A673 (cell line): ENCODE measurements at regions not wholly inside any gene's neighbourhood (a gene's known extent, or its start where the extent isn't known, plus 50 kb on each side); places are given as distances from the start of the nearest gene placed in this dataset.

ENCODE experiments used
- BruUV-seq: library from RNA; stranded (reverse); fragments of 400-500 nt; replicated peaks from 2 replicates; lab custom pipeline; 2021; lab: Mats Ljungman, UMichigan
- CTCF ChIA-PET: fragments of 300-600 bp; sonication (Branson Sonifier 250); formaldehyde crosslinking; loops from one replicate; lab custom pipeline; 2022; ENCODE audit warnings: antibody characterized with exemption; lab: Charles Lee
- POLR2A ChIA-PET: fragments of 300-600 bp; sonication (Branson Sonifier 250); formaldehyde crosslinking; loops from one replicate; lab custom pipeline; 2022; ENCODE audit warnings: antibody characterized with exemption; ENCODE audit not compliant: low non-redundant PET; lab: Charles Lee
- DNase-seq: peaks from one replicate; pipeline ENCODE4 v3.0.0-alpha.2; 2015; ENCODE audit warnings: low spot score
- H3K27ac ChIP-seq: fragments of 200-600 bp; sonication (generic); 2 replicates; pipeline ENCODE4 v1.5.1; 2016; ENCODE audit warnings: mixed run types, low read depth, mild to moderate bottlenecking, mixed read lengths, antibody characterized with exemption, low read length; ENCODE audit not compliant: poor library complexity, severe bottlenecking
- H3K27me3 ChIP-seq: fragments of 200-600 bp; sonication (generic); replicated peaks from 2 replicates; pipeline ENCODE4 v1.6.1; 2017; ENCODE audit warnings: mixed run types, low read depth, mild to moderate bottlenecking, mixed read lengths, antibody characterized with exemption, low read length; ENCODE audit not compliant: insufficient read depth, poor library complexity
- H3K36me3 ChIP-seq: fragments of 200-600 bp; sonication (generic); 2 replicates; pipeline ENCODE4 v1.6.1; 2016; ENCODE audit warnings: mixed run types, mild to moderate bottlenecking, mixed read lengths, antibody characterized with exemption, low read length; ENCODE audit not compliant: insufficient read depth, poor library complexity, severe bottlenecking
- H3K4me1 ChIP-seq: fragments of 200-600 bp; sonication (generic); 2 replicates; pipeline ENCODE4 v1.6.1; 2017; ENCODE audit warnings: mixed run types, mild to moderate bottlenecking, mixed read lengths, antibody characterized with exemption, low read length; ENCODE audit not compliant: insufficient read depth, poor library complexity, severe bottlenecking
- H3K4me3 ChIP-seq: fragments of 200-600 bp; sonication (generic); 2 replicates; pipeline ENCODE4 v1.5.1; 2016; ENCODE audit warnings: low read depth, mixed run types, mild to moderate bottlenecking, mixed read lengths, low read length; ENCODE audit not compliant: poor library complexity, severe bottlenecking
- H3K9me3 ChIP-seq: fragments of 200-600 bp; sonication (generic); 2 replicates; pipeline ENCODE4 v1.6.1; 2016; ENCODE audit warnings: mixed run types, low read depth, mild to moderate bottlenecking, mixed read lengths, antibody characterized with exemption, low read length; ENCODE audit not compliant: poor library complexity, severe bottlenecking
- CTCF ChIP-seq: fragments of 300-800, 200-600 bp; sonication (generic); conservative IDR thresholded peaks from 2 replicates; pipeline ENCODE4 v1.5.1; 2017; ENCODE audit warnings: low read depth, mild to moderate bottlenecking, antibody characterized with exemption, low read length, moderate library complexity, mixed read lengths
- EZH2 ChIP-seq: fragments of 200-600 bp; sonication (generic); IDR thresholded peaks from 2 replicates; pipeline ENCODE4 v1.6.1; 2017; ENCODE audit warnings: borderline replicate concordance, low read depth, mild to moderate bottlenecking, mixed read lengths, antibody characterized with exemption, low read length; ENCODE audit not compliant: poor library complexity, severe bottlenecking
- intact Hi-C: fragments of 100-400 bp; cut with micrococcal nuclease; formaldehyde crosslinking; loops from one replicate; pipeline ENCODE4 v1.10.0; 2022; ENCODE audit not compliant: unreplicated experiment

GRCh38 chr5:8676695-8677094 is 807.7 kb downstream of the MTRR start:
- intact Hi-C loops: no loop called here
- POLR2A ChIA-PET: no interaction called here
- BruUV-seq: no TSS peak

GRCh38 chr5:8682381-8682780 is 813.4 kb downstream of the MTRR start:
- DNase-seq: no peak
- no peak overlapping the region for H3K4me3 ChIP-seq
- ChIA-PET CTCF (no interaction called here), POLR2A (no interaction called here)
- intact Hi-C loops: no loop called here
- BruUV-seq: no TSS peak
- no peaks in the 10 kb centered on the region for H3K27me3 ChIP-seq
- no peak overlapping the region for H3K27ac ChIP-seq
- peaks cover 32% of the 10 kb centered on the region for H3K9me3 ChIP-seq
- TF ChIP-seq CTCF: no peak
- TF ChIP-seq EZH2: no peak
- H3K4me1 ChIP-seq: no peaks in the 10 kb centered on the region
- no peaks in the 10 kb centered on the region for H3K36me3 ChIP-seq

More at GRCh38 chr5:8676695-8677094, 807.7 kb downstream of the MTRR start:
- CTCF ChIA-PET: no interaction called here
- no peak for TF ChIP-seq CTCF
- TF ChIP-seq EZH2: no peak
- peaks cover 19% of the 10 kb centered on the region for H3K9me3 ChIP-seq
- no peaks in the 10 kb centered on the region for H3K36me3 ChIP-seq
- no peaks in the 10 kb centered on the region for H3K27me3 ChIP-seq
- no peaks in the 10 kb centered on the region for H3K4me1 ChIP-seq
- no peak overlapping the region for H3K27ac ChIP-seq
- DNase-seq: no peak
- H3K4me3 ChIP-seq: no peak overlapping the region

- intact Hi-C loops: no loop called here
- POLR2A ChIA-PET: no interaction called here
- TF ChIP-seq CTCF: no peak
- TF ChIP-seq EZH2: no peak
- Histone ChIP-seq H3K4me3 (no peak overlapping the region), H3K9me3 (peaks cover 32% of the 10 kb centered on the region), H3K4me1 (no peaks in the 10 kb centered on the region), H3K27me3 (no peaks in the 10 kb centered on the region), H3K36me3 (no peaks in the 10 kb centered on the region), H3K27ac (no peak overlapping the region)
- BruUV-seq: no TSS peak
- no peak for DNase-seq
- CTCF ChIA-PET: no interaction called here
These were observed 814.5 kb downstream of the MTRR start for GRCh38 chr5:8683496-8683895.
